ENCODE measurements at regions not wholly inside any gene's neighbourhood (a gene's known extent, or its start where the extent isn't known, plus 50 kb on each side); places are given as distances from the start of the nearest gene placed in this dataset.

DNA sequence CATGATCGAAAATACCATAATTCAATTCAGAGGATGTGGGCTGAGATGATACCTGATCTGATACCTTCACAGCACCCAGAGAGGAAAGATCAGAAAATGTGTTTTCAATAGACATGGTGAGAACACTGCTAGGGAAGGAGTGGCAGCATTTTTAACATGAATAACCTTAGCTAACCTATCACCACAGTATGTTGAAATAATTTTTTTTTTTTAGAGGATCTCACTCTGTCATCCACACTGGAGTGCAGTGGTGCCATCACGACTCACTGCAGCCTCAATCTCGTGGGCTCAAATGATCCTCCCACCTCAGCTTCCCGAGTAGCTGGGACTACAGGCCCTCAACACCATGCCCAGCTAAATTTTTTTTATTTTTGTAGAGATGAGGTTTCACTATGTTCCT, 90.5 kb upstream of the RAPGEF2 start:
- intact Hi-C loops (cut with DNase I), result loop anchor here (5.0 kb wide), 1 partner anchor 90 kb away; the partner anchor contains the start of gene RAPGEF2
- no peaks in the 10 kb centered on the region for H3K36me3 ChIP-seq
- no peak for DNase-seq (ENCODE audit: low spot score)
- 92% methylated on average over 4 of the region's 4 CpGs for WGBS
- no peaks in the 10 kb centered on the region for H3K27me3 ChIP-seq (replicated peaks; ENCODE audit: insufficient read depth)
- peaks cover 4% of the 10 kb centered on the region for H3K4me1 ChIP-seq (replicated peaks)
- H3K27ac ChIP-seq, result no peak overlapping the region
- H3K9me3 ChIP-seq, result no peaks in the 10 kb centered on the region
- TF ChIP-seq POLR2A (IDR thresholded peaks at IDR 0.05) (no peak), POLR2AphosphoS5 (IDR thresholded peaks at IDR 0.05) (no peak)
- TF ChIP-seq, protein P1, sequence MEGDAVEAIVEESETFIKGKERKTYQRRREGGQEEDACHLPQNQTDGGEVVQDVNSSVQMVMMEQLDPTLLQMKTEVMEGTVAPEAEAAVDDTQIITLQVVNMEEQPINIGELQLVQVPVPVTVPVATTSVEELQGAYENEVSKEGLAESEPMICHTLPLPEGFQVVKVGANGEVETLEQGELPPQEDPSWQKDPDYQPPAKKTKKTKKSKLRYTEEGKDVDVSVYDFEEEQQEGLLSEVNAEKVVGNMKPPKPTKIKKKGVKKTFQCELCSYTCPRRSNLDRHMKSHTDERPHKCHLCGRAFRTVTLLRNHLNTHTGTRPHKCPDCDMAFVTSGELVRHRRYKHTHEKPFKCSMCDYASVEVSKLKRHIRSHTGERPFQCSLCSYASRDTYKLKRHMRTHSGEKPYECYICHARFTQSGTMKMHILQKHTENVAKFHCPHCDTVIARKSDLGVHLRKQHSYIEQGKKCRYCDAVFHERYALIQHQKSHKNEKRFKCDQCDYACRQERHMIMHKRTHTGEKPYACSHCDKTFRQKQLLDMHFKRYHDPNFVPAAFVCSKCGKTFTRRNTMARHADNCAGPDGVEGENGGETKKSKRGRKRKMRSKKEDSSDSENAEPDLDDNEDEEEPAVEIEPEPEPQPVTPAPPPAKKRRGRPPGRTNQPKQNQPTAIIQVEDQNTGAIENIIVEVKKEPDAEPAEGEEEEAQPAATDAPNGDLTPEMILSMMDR (IDR thresholded peaks at IDR 0.05), result no peak
- H3K4me3 ChIP-seq, result no peak overlapping the region

DNA sequence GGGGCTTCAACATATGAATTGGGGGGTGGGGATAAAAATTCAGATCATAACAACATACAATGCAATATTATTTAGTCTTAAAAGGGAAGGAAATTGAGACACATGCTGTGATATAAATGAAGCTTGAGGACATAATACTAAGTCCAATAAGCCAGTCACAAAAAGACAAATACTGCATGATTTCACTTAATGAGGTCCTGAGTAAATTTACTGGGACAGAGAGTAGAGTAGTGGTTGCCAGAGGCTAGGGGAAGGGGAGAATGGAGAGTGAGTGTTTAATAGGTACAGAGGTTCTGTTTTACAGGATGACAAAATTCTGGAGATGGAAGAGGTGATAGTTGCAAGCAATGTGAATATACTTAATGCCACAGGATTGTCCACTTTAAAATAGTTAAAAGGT, 89.2 kb upstream of the RAPGEF2 start:
- H3K9me3 ChIP-seq, result no peaks in the 10 kb centered on the region
- H3K4me3 ChIP-seq, result no peak overlapping the region
- peaks cover 4% of the 10 kb centered on the region for H3K4me1 ChIP-seq (replicated peaks)
- DNase-seq (ENCODE audit: low spot score), result peak; percentile 49
- peak; percentile 88 for TF ChIP-seq POLR2AphosphoS5 (IDR thresholded peaks at IDR 0.05)
- TF ChIP-seq, protein P1 (IDR thresholded peaks at IDR 0.05), result no peak
- no peaks in the 10 kb centered on the region for H3K36me3 ChIP-seq
- intact Hi-C loops (cut with DNase I), result loop anchor here (5.0 kb wide), 1 partner anchor 89 kb away; the partner anchor contains the start of gene RAPGEF2
- H3K27ac ChIP-seq, result no peak overlapping the region
- H3K27me3 ChIP-seq (replicated peaks; ENCODE audit: insufficient read depth), result no peaks in the 10 kb centered on the region

DNA sequence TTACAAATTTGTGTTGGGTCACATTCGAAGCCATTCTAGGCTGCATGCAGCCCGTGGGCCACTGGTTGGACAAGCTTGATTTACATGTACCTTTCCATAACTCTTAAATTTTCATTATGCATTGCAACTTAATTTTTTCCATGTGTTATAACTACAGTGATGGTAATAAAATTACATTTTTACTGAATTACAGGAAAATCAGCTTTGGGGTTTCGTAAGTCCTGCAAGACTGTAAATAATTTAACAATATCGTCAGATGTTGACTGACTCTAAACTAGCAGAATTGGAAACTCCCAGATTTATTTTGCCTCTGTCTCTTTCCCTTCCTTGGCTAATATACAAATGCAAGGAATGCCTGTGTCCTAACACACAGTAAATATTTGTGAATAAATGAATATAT, 88.0 kb upstream of the RAPGEF2 start:
- Histone ChIP-seq H3K27me3 (replicated peaks; ENCODE audit: insufficient read depth) (no peaks in the 10 kb centered on the region), H3K4me3 (no peak overlapping the region), H3K27ac (no peak overlapping the region), H3K9me3 (no peaks in the 10 kb centered on the region), H3K4me1 (replicated peaks) (peaks cover 4% of the 10 kb centered on the region), H3K36me3 (no peaks in the 10 kb centered on the region)
- TF ChIP-seq, protein P1 (IDR thresholded peaks at IDR 0.05), result no peak
- TF ChIP-seq POLR2A (IDR thresholded peaks at IDR 0.05), result no peak
- no peak for TF ChIP-seq POLR2AphosphoS5 (IDR thresholded peaks at IDR 0.05)
- 61% methylated on average over 4 of the region's 4 CpGs for WGBS
- no peak for DNase-seq (ENCODE audit: low spot score)
- intact Hi-C loops (cut with DNase I), result loop anchor here (5.0 kb wide), 1 partner anchor 87 kb away; the partner anchor contains the start of gene RAPGEF2

DNA sequence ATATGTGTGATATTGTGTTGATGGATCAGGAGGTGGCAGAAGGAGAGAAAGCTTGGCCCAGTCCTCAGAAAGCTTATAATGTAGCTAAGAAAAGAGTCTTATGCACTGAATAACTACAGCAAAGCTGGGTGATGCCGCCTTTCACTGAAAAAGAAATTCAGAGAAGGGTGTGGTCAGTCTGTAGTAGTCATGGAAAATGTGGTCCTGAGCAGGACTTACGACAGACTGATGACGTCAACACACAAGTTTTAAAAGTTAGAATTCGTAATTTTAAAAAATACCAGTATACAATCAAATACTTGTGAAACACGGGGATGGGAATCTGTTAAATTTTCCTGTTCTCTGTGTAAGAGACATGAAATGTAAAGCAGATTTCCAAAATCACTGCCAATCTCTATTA, 87.0 kb upstream of the RAPGEF2 start:
- Histone ChIP-seq H3K27ac (no peak overlapping the region), H3K27me3 (replicated peaks; ENCODE audit: insufficient read depth) (no peaks in the 10 kb centered on the region), H3K36me3 (no peaks in the 10 kb centered on the region), H3K4me3 (no peak overlapping the region), H3K9me3 (no peaks in the 10 kb centered on the region), H3K4me1 (replicated peaks) (peaks cover 4% of the 10 kb centered on the region)
- DNase-seq (ENCODE audit: low spot score), result no peak
- TF ChIP-seq POLR2AphosphoS5 (IDR thresholded peaks at IDR 0.05), result no peak
- TF ChIP-seq POLR2A (IDR thresholded peaks at IDR 0.05), result no peak
- 93% methylated on average over 5 of the region's 5 CpGs for WGBS
- intact Hi-C loops (cut with DNase I), result no loop called here

DNA sequence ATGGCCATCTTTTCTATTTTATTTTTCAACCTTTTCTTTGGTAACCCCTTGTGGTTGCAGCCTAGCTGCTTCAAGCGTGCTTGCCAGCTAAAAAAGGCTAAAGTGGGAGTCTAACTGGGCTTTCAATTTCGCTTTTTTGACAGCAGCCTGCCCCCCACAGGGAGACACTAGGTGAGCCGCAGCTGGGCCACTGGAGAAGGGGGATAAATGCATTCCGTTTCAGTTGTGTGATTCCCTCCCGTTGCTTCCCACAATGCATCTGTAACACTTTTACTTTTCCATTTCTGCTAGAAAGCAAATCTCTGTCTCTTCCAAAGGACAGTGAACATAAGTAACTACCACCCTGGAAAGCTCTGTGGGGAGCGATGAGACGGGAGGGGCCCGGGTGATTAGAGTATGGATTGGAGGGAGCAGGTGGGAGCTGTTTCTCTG, 86.3 kb upstream of the RAPGEF2 start:
- TF ChIP-seq POLR2AphosphoS5 (IDR thresholded peaks at IDR 0.05) (no peak), POLR2A (IDR thresholded peaks at IDR 0.05) (no peak)
- TF ChIP-seq, protein P1 (IDR thresholded peaks at IDR 0.05), result no peak
- WGBS, result 54% methylated on average over 8 of the region's 8 CpGs
- no peaks in the 10 kb centered on the region for H3K9me3 ChIP-seq
- H3K4me3 ChIP-seq, result no peak overlapping the region
- no peaks in the 10 kb centered on the region for H3K36me3 ChIP-seq
- no peak for DNase-seq (ENCODE audit: low spot score)
- H3K27me3 ChIP-seq (replicated peaks; ENCODE audit: insufficient read depth), result no peaks in the 10 kb centered on the region
- peaks cover 4% of the 10 kb centered on the region for H3K4me1 ChIP-seq (replicated peaks)
- no peak overlapping the region for H3K27ac ChIP-seq
- intact Hi-C loops (cut with DNase I), result no loop called here

All from prostate gland (tissue), 2 donors.